ENCODE measurements at regions not wholly inside any gene's neighbourhood (a gene's known extent, or its start where the extent isn't known, plus 50 kb on each side); places are given as distances from the start of the nearest gene placed in this dataset.

DNA sequence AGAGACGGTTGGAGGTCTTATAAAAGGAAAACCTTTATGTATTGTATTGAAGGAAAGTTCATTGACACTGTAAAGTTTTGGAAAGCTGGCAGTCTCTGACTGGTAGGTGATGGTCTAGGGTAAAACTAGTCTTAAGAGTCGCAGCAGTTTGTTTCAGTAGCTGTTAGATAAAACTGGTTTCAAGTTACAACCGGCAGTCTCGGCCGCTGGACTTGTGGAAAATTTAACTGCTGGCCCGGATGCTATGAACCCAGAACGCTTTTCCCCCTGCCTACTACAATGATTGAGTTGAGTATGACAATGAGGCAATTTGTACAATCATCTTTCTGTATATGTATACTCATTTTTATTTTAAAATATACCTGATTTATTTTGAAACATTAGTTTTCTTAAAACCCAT lies 1426.9 kb downstream of the AACS start:
- H3K4me3 Mint-ChIP-seq = no peak overlapping the region
- no peaks in the 10 kb centered on the region for H3K4me1 ChIP-seq (ENCODE audit: control insufficient read depth, insufficient read depth, low read length, poor library complexity, severe bottlenecking)
- no peak for DNase-seq
- H3K4me3 ChIP-seq (ENCODE audit: low read depth, low read length) = no peak overlapping the region
- no peaks in the 10 kb centered on the region for H3K36me3 ChIP-seq (ENCODE audit: control insufficient read depth, insufficient read depth, low read length)
- H3K27me3 ChIP-seq (ENCODE audit: control insufficient read depth, insufficient read depth, low read length) = no peaks in the 10 kb centered on the region
- H3K27me3 Mint-ChIP-seq = no peaks in the 10 kb centered on the region
- no peak overlapping the region for H3K27ac Mint-ChIP-seq
- no peaks in the 10 kb centered on the region for H3K4me1 Mint-ChIP-seq
- peaks cover 1 to 24% (median 12%) of the 10 kb centered on the region in 7 donors for H3K9me3 Mint-ChIP-seq
- no peak overlapping the region for H3K27ac ChIP-seq (ENCODE audit: insufficient read depth, low read length, poor library complexity, severe bottlenecking)
- H3K9me3 ChIP-seq (ENCODE audit: control insufficient read depth in 2 of 2, low read length in 2 of 2) = peaks cover 0 to 13% of the 10 kb centered on the region in 2 experiments
- ATAC-seq (ENCODE audit: low read depth in 2 of 2) = no peak
- no peaks in the 10 kb centered on the region for H3K36me3 Mint-ChIP-seq

DNA sequence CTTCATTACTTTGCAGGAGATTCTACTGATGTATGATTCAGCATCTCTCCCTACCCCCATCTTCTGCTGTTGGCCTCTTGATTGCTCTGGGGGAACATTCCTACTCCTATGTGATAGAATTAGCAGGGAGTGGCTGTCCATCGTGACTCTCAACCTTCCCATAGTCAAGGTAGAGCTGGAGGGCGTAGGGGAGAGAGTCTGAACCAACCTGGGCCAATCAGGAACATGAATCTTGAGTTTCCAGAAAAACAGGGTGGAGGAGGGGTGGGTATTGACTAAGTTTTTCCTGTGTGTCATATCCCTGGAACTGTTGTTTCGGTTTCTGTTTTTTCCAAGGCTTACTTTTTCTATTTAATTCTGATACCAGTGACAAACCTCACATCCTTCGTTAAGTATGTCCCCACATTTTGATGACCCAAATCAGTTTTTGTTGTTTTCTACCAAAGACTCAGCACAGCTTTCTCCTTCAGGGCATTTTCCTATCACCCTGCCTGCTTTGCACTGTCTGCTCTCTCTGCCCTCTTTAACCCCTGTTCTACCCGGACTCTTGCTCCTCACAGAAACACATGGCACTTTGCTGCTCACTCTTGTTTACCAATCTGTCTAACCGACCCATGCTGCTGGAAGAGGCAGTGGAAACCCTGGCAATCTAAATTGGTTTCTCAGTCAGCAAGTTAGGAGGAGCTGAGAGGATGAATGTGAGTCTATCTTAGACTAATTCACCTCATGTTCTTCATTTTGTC lies 1428.3 kb downstream of the AACS start:
- Mint-ChIP-seq H3K4me1 (no peaks in the 10 kb centered on the region), H3K4me3 (no peak overlapping the region), H3K27ac (no peak overlapping the region), H3K9me3 (peaks cover 7 to 21% (median 12%) of the 10 kb centered on the region in 7 donors), H3K27me3 (no peaks in the 10 kb centered on the region), H3K36me3 (no peaks in the 10 kb centered on the region)
- H3K4me3 ChIP-seq (ENCODE audit: low read depth, low read length) = no peak overlapping the region
- H3K27me3 ChIP-seq (ENCODE audit: control insufficient read depth, insufficient read depth, low read length) = no peaks in the 10 kb centered on the region
- no peaks in the 10 kb centered on the region for H3K4me1 ChIP-seq (ENCODE audit: control insufficient read depth, insufficient read depth, low read length, poor library complexity, severe bottlenecking)
- no peaks in the 10 kb centered on the region for H3K36me3 ChIP-seq (ENCODE audit: control insufficient read depth, insufficient read depth, low read length)
- H3K27ac ChIP-seq (ENCODE audit: insufficient read depth, low read length, poor library complexity, severe bottlenecking) = no peak overlapping the region
- no peak for ATAC-seq (ENCODE audit: low read depth in 2 of 2)
- peaks cover 0 to 13% of the 10 kb centered on the region in 2 experiments for H3K9me3 ChIP-seq (ENCODE audit: control insufficient read depth in 2 of 2, low read length in 2 of 2)
- DNase-seq = no peak

- Mint-ChIP-seq H3K36me3 (no peaks in the 10 kb centered on the region), H3K27ac (no peak overlapping the region), H3K27me3 (no peaks in the 10 kb centered on the region), H3K4me3 (no peak overlapping the region), H3K4me1 (no peaks in the 10 kb centered on the region), H3K9me3 (peaks cover 4 to 17% (median 7%) of the 10 kb centered on the region in 7 donors)
- DNase-seq (no peak), ATAC-seq (ENCODE audit: low read depth in 2 of 2) (no peak)
- no peak overlapping the region for H3K27ac ChIP-seq (ENCODE audit: insufficient read depth, low read length, poor library complexity, severe bottlenecking)
- no peak overlapping the region for H3K4me3 ChIP-seq (ENCODE audit: low read depth, low read length)
- peaks cover 0 to 1% of the 10 kb centered on the region in 2 experiments for H3K9me3 ChIP-seq (ENCODE audit: control insufficient read depth in 2 of 2, low read length in 2 of 2)
- no peaks in the 10 kb centered on the region for H3K36me3 ChIP-seq (ENCODE audit: control insufficient read depth, insufficient read depth, low read length)
- H3K27me3 ChIP-seq (ENCODE audit: control insufficient read depth, insufficient read depth, low read length) = no peaks in the 10 kb centered on the region
- H3K4me1 ChIP-seq (ENCODE audit: control insufficient read depth, insufficient read depth, low read length, poor library complexity, severe bottlenecking) = no peaks in the 10 kb centered on the region
These were observed 1431.0 kb downstream of the AACS start for GRCh38 chr12:126496201-126496600.

GRCh38 chr12:126506426-126507182 lies 1441.4 kb downstream of the AACS start:
- peaks cover 1 to 18% (median 9%) of the 10 kb centered on the region in 7 donors for H3K9me3 Mint-ChIP-seq
- Histone ChIP-seq H3K9me3 (ENCODE audit: control insufficient read depth in 2 of 2, low read length in 2 of 2) (peaks cover 0 to 2% of the 10 kb centered on the region in 2 experiments), H3K27ac (ENCODE audit: insufficient read depth, low read length, poor library complexity, severe bottlenecking) (no peak overlapping the region), H3K4me3 (ENCODE audit: low read depth, low read length) (no peak overlapping the region), H3K36me3 (ENCODE audit: control insufficient read depth, insufficient read depth, low read length) (no peaks in the 10 kb centered on the region), H3K4me1 (ENCODE audit: control insufficient read depth, insufficient read depth, low read length, poor library complexity, severe bottlenecking) (no peaks in the 10 kb centered on the region), H3K27me3 (ENCODE audit: control insufficient read depth, insufficient read depth, low read length) (no peaks in the 10 kb centered on the region)
- no peaks in the 10 kb centered on the region for H3K27me3 Mint-ChIP-seq
- DNase-seq (no peak), ATAC-seq (ENCODE audit: low read depth in 2 of 2) (no peak)
- H3K27ac Mint-ChIP-seq = no peak overlapping the region
- H3K4me1 Mint-ChIP-seq = no peaks in the 10 kb centered on the region
- H3K36me3 Mint-ChIP-seq = no peaks in the 10 kb centered on the region
- H3K4me3 Mint-ChIP-seq = peak overlapping the region in 1 of 4 donors; percentile 63

- DNase-seq (no peak), ATAC-seq (ENCODE audit: low read depth in 2 of 2) (no peak)
- Mint-ChIP-seq H3K4me1 (no peaks in the 10 kb centered on the region), H3K27me3 (no peaks in the 10 kb centered on the region), H3K27ac (no peak overlapping the region), H3K9me3 (peaks cover 1 to 18% (median 9%) of the 10 kb centered on the region in 7 donors), H3K36me3 (no peaks in the 10 kb centered on the region), H3K4me3 (no peak overlapping the region)
- Histone ChIP-seq H3K4me1 (ENCODE audit: control insufficient read depth, insufficient read depth, low read length, poor library complexity, severe bottlenecking) (no peaks in the 10 kb centered on the region), H3K36me3 (ENCODE audit: control insufficient read depth, insufficient read depth, low read length) (no peaks in the 10 kb centered on the region), H3K9me3 (ENCODE audit: control insufficient read depth in 2 of 2, low read length in 2 of 2) (peaks cover 0 to 2% of the 10 kb centered on the region in 2 experiments), H3K27me3 (ENCODE audit: control insufficient read depth, insufficient read depth, low read length) (no peaks in the 10 kb centered on the region), H3K4me3 (ENCODE audit: low read depth, low read length) (no peak overlapping the region), H3K27ac (ENCODE audit: insufficient read depth, low read length, poor library complexity, severe bottlenecking) (no peak overlapping the region)
These were observed 1442.0 kb downstream of the AACS start for GRCh38 chr12:126507231-126507630.

DNA sequence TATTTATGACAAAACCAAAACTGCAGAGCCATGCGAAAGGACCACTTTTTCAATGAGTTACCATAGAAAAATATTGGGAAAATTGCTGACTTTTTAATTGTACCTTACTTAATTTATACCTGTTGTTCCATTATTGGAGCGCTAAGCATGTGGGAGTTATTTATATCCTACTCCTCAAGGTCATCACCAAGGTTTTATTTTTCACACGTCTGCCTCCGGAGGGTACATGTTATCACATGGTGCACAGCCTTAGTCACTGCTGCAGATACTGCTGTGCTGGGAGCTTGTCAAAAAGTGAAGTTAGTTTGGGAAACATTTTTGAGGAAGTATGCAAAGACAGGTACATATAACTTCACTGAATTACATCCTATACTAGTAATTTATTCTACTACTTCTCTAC lies 1444.3 kb downstream of the AACS start:
- DNase-seq (no peak), ATAC-seq (ENCODE audit: low read depth in 2 of 2) (no peak)
- no peak overlapping the region for H3K27ac ChIP-seq (ENCODE audit: insufficient read depth, low read length, poor library complexity, severe bottlenecking)
- Mint-ChIP-seq H3K4me3 (no peak overlapping the region), H3K27ac (no peak overlapping the region), H3K4me1 (no peaks in the 10 kb centered on the region), H3K27me3 (no peaks in the 10 kb centered on the region), H3K9me3 (peaks cover 0 to 10% (median 8%) of the 10 kb centered on the region in 7 donors), H3K36me3 (no peaks in the 10 kb centered on the region)
- H3K4me1 ChIP-seq (ENCODE audit: control insufficient read depth, insufficient read depth, low read length, poor library complexity, severe bottlenecking) = no peaks in the 10 kb centered on the region
- H3K9me3 ChIP-seq (ENCODE audit: control insufficient read depth in 2 of 2, low read length in 2 of 2) = peaks cover 0 to 2% of the 10 kb centered on the region in 2 experiments
- H3K36me3 ChIP-seq (ENCODE audit: control insufficient read depth, insufficient read depth, low read length) = no peaks in the 10 kb centered on the region
- no peaks in the 10 kb centered on the region for H3K27me3 ChIP-seq (ENCODE audit: control insufficient read depth, insufficient read depth, low read length)
- H3K4me3 ChIP-seq (ENCODE audit: low read depth, low read length) = no peak overlapping the region

DNA sequence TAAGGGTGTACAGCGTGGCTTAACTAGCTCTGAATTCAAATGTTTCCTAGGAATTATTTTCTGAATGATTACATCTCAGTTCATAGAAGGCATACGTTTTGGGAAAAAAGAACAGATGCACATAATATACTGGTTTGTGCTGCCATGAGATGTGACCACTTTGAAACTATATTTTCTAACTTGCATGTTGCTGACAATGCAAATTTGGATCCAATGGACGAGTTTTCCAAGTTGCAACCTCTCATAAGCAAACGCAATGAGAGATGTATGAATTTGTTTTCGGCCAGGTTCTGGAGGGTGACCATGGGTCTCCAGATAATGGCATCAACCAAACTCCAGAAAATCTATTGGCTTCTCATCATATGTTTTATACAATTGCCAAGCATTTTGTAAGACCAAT lies 1445.4 kb downstream of the AACS start:
- Mint-ChIP-seq H3K36me3 (no peaks in the 10 kb centered on the region), H3K9me3 (peaks cover 0 to 9% (median 6%) of the 10 kb centered on the region in 7 donors), H3K4me3 (no peak overlapping the region), H3K27ac (no peak overlapping the region), H3K4me1 (no peaks in the 10 kb centered on the region), H3K27me3 (no peaks in the 10 kb centered on the region)
- no peak for DNase-seq
- H3K27ac ChIP-seq (ENCODE audit: insufficient read depth, low read length, poor library complexity, severe bottlenecking) = no peak overlapping the region
- H3K9me3 ChIP-seq (ENCODE audit: control insufficient read depth in 2 of 2, low read length in 2 of 2) = peaks cover 0 to 2% of the 10 kb centered on the region in 2 experiments
- ATAC-seq (ENCODE audit: low read depth in 2 of 2) = no peak
- H3K27me3 ChIP-seq (ENCODE audit: control insufficient read depth, insufficient read depth, low read length) = no peaks in the 10 kb centered on the region
- H3K4me1 ChIP-seq (ENCODE audit: control insufficient read depth, insufficient read depth, low read length, poor library complexity, severe bottlenecking) = no peaks in the 10 kb centered on the region
- H3K36me3 ChIP-seq (ENCODE audit: control insufficient read depth, insufficient read depth, low read length) = no peaks in the 10 kb centered on the region
- H3K4me3 ChIP-seq (ENCODE audit: low read depth, low read length) = no peak overlapping the region
